ENCODE measurements at regions not wholly inside any gene's neighbourhood (a gene's known extent, or its start where the extent isn't known, plus 50 kb on each side); places are given as distances from the start of the nearest gene placed in this dataset.

DNA sequence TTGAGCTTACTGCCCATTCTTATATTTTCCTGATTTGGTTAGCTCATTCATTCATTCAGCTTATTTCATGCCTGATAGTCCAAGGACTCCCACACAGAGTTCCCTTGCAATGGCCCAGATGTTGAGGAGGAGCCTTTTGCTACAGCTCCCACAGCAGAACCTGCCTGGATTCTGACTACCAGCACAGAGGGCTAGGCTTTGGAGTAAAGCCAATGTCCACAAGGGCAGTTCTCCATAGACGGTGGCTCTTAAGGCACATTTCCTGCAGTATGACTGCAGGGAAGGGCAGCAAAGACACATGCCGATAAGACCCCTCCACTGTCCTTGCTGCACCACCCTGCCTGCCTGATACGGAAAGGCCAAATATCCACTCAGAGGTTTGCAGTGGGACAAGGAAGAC lies 112.3 kb upstream of the SYNDIG1 start:
- peaks cover 0 to 2% (median 0%) of the 10 kb centered on the region in 3 donors for H3K27me3 Mint-ChIP-seq (ENCODE audit: low read depth in 3 of 3)
- no peak for DNase-seq
- H3K36me3 Mint-ChIP-seq, result no peaks in the 10 kb centered on the region
- TF ChIP-seq, protein P1, sequence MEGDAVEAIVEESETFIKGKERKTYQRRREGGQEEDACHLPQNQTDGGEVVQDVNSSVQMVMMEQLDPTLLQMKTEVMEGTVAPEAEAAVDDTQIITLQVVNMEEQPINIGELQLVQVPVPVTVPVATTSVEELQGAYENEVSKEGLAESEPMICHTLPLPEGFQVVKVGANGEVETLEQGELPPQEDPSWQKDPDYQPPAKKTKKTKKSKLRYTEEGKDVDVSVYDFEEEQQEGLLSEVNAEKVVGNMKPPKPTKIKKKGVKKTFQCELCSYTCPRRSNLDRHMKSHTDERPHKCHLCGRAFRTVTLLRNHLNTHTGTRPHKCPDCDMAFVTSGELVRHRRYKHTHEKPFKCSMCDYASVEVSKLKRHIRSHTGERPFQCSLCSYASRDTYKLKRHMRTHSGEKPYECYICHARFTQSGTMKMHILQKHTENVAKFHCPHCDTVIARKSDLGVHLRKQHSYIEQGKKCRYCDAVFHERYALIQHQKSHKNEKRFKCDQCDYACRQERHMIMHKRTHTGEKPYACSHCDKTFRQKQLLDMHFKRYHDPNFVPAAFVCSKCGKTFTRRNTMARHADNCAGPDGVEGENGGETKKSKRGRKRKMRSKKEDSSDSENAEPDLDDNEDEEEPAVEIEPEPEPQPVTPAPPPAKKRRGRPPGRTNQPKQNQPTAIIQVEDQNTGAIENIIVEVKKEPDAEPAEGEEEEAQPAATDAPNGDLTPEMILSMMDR (IDR thresholded peaks at IDR 0.05), result no peak
- Histone ChIP-seq H3K27me3 (ENCODE audit: control insufficient read depth in 2 of 2, insufficient read depth in 2 of 2, low read length in 2 of 2) (no peaks in the 10 kb centered on the region), H3K27ac (ENCODE audit: low read depth in 1 of 2, low read length in 2 of 2) (no peak overlapping the region), H2AFZ (ENCODE audit: insufficient read depth, low read depth, low read length, poor library complexity, severe bottlenecking) (no peak overlapping the region), H3K9me3 (replicated peaks in 1 of 2; ENCODE audit: control insufficient read depth in 1 of 2, insufficient read depth in 1 of 2, low read length in 2 of 2) (peaks cover 7 to 14% of the 10 kb centered on the region in 2 donors), H3K36me3 (replicated peaks in 1 of 2; ENCODE audit: control insufficient read depth in 1 of 2, insufficient read depth in 2 of 2, low read length in 2 of 2) (no peaks in the 10 kb centered on the region), H3K4me2 (replicated peaks; ENCODE audit: extremely low read depth, low read length, poor library complexity, severe bottlenecking) (no peak overlapping the region), H4K20me1 (ENCODE audit: insufficient read depth, low read length) (no peaks in the 10 kb centered on the region), H3K4me1 (ENCODE audit: control insufficient read depth in 1 of 2, insufficient read depth in 2 of 2, low read length in 2 of 2) (no peaks in the 10 kb centered on the region), H3K79me2 (ENCODE audit: insufficient read depth, low read length) (no peaks in the 10 kb centered on the region), H3K9ac (ENCODE audit: insufficient read depth, low read length, poor library complexity, severe bottlenecking) (no peak overlapping the region), H3K4me3 (replicated peaks in 1 of 3; ENCODE audit: low read depth in 2 of 3, low read length in 3 of 3) (no peak overlapping the region)
- 86% methylated on average over 2 of the region's 3 CpGs for WGBS (ENCODE audit: insufficient coverage)
- H3K4me3 Mint-ChIP-seq, result no peak overlapping the region
- no peaks in the 10 kb centered on the region for H3K4me1 Mint-ChIP-seq
- no peak overlapping the region for H3K27ac Mint-ChIP-seq
- intact Hi-C loops (cut with micrococcal nuclease), result no loop called here
- H3K9me3 Mint-ChIP-seq, result peaks cover 3 to 16% (median 8%) of the 10 kb centered on the region in 7 donors

DNA sequence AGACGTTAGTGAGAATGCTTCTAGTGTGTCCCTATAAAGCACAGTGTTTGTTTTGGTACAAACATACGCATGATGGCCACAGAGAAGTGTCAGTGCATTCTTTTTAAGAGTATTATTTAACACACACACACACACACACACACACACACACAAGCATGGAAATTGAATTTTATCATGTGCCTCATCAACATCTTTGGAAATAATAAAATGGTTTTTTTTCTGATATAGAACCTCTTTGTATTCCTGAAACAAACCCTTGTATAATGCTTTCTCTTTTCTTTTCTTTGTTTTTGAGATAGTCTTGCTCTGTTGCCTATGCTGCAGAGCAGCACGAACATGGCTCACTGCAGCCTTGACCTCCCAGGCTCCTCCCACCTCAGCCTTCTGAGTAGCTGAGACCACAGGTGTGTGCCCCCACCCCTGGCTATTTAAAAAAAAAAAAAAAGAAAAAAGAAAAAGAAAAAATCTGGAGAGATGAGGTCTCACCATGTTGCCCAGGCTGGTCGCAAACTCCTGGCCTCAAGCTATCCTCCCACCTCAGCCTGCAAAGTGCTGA lies 116.2 kb upstream of the SYNDIG1 start:
- no peaks in the 10 kb centered on the region for H3K27me3 ChIP-seq (ENCODE audit: control insufficient read depth in 2 of 2, insufficient read depth in 2 of 2, low read length in 2 of 2)
- H3K79me2 ChIP-seq (ENCODE audit: insufficient read depth, low read length), result no peaks in the 10 kb centered on the region
- H3K27ac ChIP-seq (ENCODE audit: low read depth in 1 of 2, low read length in 2 of 2), result no peak overlapping the region
- no peak overlapping the region for H3K4me3 ChIP-seq (replicated peaks in 1 of 3; ENCODE audit: low read depth in 2 of 3, low read length in 3 of 3)
- Mint-ChIP-seq H3K4me1 (no peaks in the 10 kb centered on the region), H3K4me3 (no peak overlapping the region), H3K27me3 (ENCODE audit: low read depth in 3 of 3) (peaks cover 0 to 2% (median 0%) of the 10 kb centered on the region in 3 donors), H3K36me3 (no peaks in the 10 kb centered on the region), H3K9me3 (peaks cover 0 to 2% (median 0%) of the 10 kb centered on the region in 7 donors), H3K27ac (no peak overlapping the region)
- H3K4me1 ChIP-seq (ENCODE audit: control insufficient read depth in 1 of 2, insufficient read depth in 2 of 2, low read length in 2 of 2), result no peaks in the 10 kb centered on the region
- no peak for DNase-seq
- WGBS (ENCODE audit: insufficient coverage), result no CpG with 5 or more reads among the region's 4 CpGs
- H3K9me3 ChIP-seq (replicated peaks in 1 of 2; ENCODE audit: control insufficient read depth in 1 of 2, insufficient read depth in 1 of 2, low read length in 2 of 2), result no peaks in the 10 kb centered on the region
- TF ChIP-seq, protein P1 (IDR thresholded peaks at IDR 0.05), result no peak
- no peak overlapping the region for H3K9ac ChIP-seq (ENCODE audit: insufficient read depth, low read length, poor library complexity, severe bottlenecking)
- H3K36me3 ChIP-seq (replicated peaks in 1 of 2; ENCODE audit: control insufficient read depth in 1 of 2, insufficient read depth in 2 of 2, low read length in 2 of 2), result no peaks in the 10 kb centered on the region
- H2AFZ ChIP-seq (ENCODE audit: insufficient read depth, low read depth, low read length, poor library complexity, severe bottlenecking), result no peak overlapping the region
- intact Hi-C loops (cut with micrococcal nuclease), result no loop called here
- H4K20me1 ChIP-seq (ENCODE audit: insufficient read depth, low read length), result no peaks in the 10 kb centered on the region
- no peak overlapping the region for H3K4me2 ChIP-seq (replicated peaks; ENCODE audit: extremely low read depth, low read length, poor library complexity, severe bottlenecking)

All from CD14-positive monocyte (primary cell).